ENCODE measurements at regions not wholly inside any gene's neighbourhood (a gene's known extent, or its start where the extent isn't known, plus 50 kb on each side); places are given as distances from the start of the nearest gene placed in this dataset.

DNA sequence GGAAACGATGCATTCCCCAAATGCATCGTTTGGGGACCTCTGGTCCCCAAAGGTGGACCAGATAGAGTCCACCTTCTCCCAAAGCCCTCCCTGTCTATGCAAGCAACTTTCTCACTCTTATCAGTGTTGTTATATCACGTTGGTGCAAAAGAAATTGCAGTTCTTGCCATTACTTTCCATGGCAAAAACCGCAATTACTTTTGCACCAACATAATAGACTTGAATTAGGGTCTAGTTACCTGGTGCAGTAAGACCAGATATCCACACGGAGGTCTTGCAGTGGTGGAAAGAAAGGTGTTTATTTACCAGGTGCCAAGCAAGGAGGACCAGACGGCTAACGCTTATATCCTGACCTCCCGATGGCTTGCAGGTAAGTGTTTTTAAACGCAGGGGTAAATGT lies 129.0 kb downstream of the MIAT start:
- Histone ChIP-seq H3K4me3 (ENCODE audit: low read length) (no peak overlapping the region), H3K9me3 (replicated peaks; ENCODE audit: low read length) (no peaks in the 10 kb centered on the region), H3K4me1 (ENCODE audit: control insufficient read depth, insufficient read depth, low read length) (no peaks in the 10 kb centered on the region), H3K4me2 (ENCODE audit: low read length) (no peak overlapping the region), H3K36me3 (ENCODE audit: insufficient read depth, low read length) (no peaks in the 10 kb centered on the region), H3K27me3 (ENCODE audit: control insufficient read depth, insufficient read depth, low read length) (no peaks in the 10 kb centered on the region), H3K9ac (ENCODE audit: low read depth, low read length) (no peak overlapping the region)

DNA sequence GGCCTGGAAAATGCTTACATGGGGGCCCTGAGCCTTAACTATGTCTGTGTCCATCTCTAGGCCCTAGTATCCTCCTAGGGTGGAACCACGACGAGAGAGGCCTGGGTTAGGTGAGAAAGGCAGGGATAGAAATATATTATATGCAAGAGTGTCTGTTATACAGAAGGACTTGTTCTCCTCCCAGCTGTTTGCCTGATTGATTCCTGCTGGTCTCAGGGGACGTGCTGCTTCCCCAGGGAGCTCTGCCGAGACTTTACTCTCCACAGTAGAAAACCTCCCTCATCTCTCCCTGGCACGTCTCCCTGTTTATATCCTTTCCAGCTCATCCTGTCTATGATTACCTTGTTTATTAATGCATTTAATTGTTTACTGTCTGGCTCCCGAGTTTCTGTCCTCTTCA lies 132.6 kb downstream of the MIAT start:
- H3K9me3 ChIP-seq (replicated peaks; ENCODE audit: low read length): no peaks in the 10 kb centered on the region
- no peak overlapping the region for H3K4me2 ChIP-seq (ENCODE audit: low read length)
- no peaks in the 10 kb centered on the region for H3K36me3 ChIP-seq (ENCODE audit: insufficient read depth, low read length)
- H3K4me1 ChIP-seq (ENCODE audit: control insufficient read depth, insufficient read depth, low read length): no peaks in the 10 kb centered on the region
- no peak overlapping the region for H3K4me3 ChIP-seq (ENCODE audit: low read length)
- H3K9ac ChIP-seq (ENCODE audit: low read depth, low read length): no peak overlapping the region
- no peaks in the 10 kb centered on the region for H3K27me3 ChIP-seq (ENCODE audit: control insufficient read depth, insufficient read depth, low read length)

DNA sequence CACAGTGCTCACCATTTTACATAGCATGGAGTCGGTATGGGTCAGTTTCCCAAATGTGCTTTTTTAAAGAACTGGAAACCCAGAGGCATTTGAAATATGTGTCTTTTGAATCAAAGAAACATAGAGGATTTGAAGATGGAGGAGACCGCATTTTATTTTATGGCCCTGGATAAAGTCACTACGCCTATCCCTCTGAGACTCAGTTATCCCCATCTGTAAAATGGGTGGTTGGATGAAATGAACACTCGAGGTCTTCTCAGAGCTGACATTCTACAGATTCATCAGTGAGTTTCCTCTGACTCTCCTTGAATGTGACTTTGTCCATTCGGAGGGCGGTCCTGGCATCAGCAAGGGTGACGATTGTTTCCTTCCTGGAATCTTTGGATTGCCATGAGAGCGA lies 135.1 kb downstream of the MIAT start:
- H3K9me3 ChIP-seq (replicated peaks; ENCODE audit: low read length): no peaks in the 10 kb centered on the region
- H3K4me2 ChIP-seq (ENCODE audit: low read length): no peak overlapping the region
- H3K27me3 ChIP-seq (ENCODE audit: control insufficient read depth, insufficient read depth, low read length): no peaks in the 10 kb centered on the region
- H3K4me1 ChIP-seq (ENCODE audit: control insufficient read depth, insufficient read depth, low read length): peaks cover 4% of the 10 kb centered on the region
- no peak overlapping the region for H3K4me3 ChIP-seq (ENCODE audit: low read length)
- no peaks in the 10 kb centered on the region for H3K36me3 ChIP-seq (ENCODE audit: insufficient read depth, low read length)
- H3K9ac ChIP-seq (ENCODE audit: low read depth, low read length): no peak overlapping the region

DNA sequence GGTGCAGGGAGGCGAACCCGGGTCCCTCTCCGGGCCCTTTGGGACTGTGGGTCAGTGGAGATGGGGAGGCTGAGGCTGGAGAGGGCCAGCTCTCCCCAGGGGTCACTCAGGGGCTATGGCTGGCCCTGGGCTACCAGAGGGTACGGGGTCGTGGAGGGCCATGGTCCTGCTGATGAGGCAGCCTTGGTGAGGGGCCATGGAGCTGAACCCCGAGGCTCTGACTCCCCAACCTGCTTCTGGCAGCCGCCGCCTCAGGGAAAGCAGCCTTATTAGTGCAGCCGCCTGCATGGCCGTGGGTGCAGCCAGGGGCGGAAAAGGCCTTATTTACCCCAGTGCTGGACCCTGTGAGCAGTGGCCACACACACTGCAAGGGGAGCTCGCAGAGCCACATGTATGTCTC lies 139.4 kb downstream of the MIAT start:
- Histone ChIP-seq H3K4me2 (ENCODE audit: low read length) (no peak overlapping the region), H3K4me1 (ENCODE audit: control insufficient read depth, insufficient read depth, low read length) (peaks cover 6% of the 10 kb centered on the region), H3K36me3 (ENCODE audit: insufficient read depth, low read length) (no peaks in the 10 kb centered on the region), H3K27me3 (ENCODE audit: control insufficient read depth, insufficient read depth, low read length) (no peaks in the 10 kb centered on the region), H3K9ac (ENCODE audit: low read depth, low read length) (no peak overlapping the region), H3K9me3 (replicated peaks; ENCODE audit: low read length) (no peaks in the 10 kb centered on the region), H3K4me3 (ENCODE audit: low read length) (no peak overlapping the region)

DNA sequence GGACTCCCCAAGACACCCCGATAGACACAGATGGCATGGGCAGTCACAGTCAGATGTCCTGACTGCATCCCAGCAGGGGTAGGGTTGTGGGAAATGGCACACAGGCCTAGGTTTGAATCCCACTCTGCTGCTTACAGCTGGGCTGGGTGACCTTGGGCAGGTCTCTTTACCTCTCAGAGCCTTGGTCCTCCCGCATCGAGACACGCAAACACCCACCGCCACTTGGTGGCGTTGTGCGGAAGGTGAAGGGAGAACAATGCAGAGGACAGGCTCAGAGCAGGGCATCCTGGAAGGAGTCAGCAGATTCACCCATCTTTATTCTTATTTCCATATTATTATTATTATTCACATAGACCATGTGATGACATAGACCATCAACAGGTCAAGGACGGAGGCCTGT lies 140.5 kb downstream of the MIAT start:
- Histone ChIP-seq H3K4me2 (ENCODE audit: low read length) (no peak overlapping the region), H3K27me3 (ENCODE audit: control insufficient read depth, insufficient read depth, low read length) (no peaks in the 10 kb centered on the region), H3K4me3 (ENCODE audit: low read length) (no peak overlapping the region), H3K9ac (ENCODE audit: low read depth, low read length) (no peak overlapping the region), H3K9me3 (replicated peaks; ENCODE audit: low read length) (no peaks in the 10 kb centered on the region), H3K4me1 (ENCODE audit: control insufficient read depth, insufficient read depth, low read length) (peaks cover 6% of the 10 kb centered on the region), H3K36me3 (ENCODE audit: insufficient read depth, low read length) (no peaks in the 10 kb centered on the region)

DNA sequence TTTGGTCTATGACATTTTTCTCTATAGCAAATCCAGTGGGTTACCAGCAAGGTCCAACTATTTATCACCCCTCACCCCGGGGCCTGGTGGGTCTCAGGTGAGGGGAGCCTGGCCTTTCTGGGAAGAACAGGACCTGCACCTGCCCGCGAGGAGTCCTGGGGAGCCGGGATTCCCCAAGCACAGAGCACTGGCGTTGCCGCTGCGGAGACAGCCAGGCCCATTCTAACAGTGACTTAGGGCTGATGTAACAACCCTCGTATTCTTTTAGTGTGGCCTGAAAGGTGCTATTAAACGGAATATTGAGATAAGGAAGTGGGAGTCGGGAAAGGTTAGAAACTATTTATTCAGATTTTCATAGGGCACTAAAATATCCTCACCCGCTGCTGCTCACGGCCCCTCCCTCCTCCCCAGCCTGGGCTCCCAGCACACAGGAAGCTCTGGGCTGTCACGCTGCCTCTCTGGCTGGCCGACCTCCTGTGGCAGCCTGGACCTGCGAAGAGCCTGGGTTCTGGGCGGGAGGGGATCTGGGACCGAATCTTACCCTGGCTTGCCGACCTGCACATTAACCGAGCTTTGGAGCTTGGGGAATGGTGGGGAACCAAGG lies 141.2 kb downstream of the MIAT start:
- Histone ChIP-seq H3K27me3 (ENCODE audit: control insufficient read depth, insufficient read depth, low read length) (no peaks in the 10 kb centered on the region), H3K4me1 (ENCODE audit: control insufficient read depth, insufficient read depth, low read length) (peaks cover 6% of the 10 kb centered on the region), H3K4me3 (ENCODE audit: low read length) (no peak overlapping the region), H3K9ac (ENCODE audit: low read depth, low read length) (no peak overlapping the region), H3K4me2 (ENCODE audit: low read length) (no peak overlapping the region), H3K36me3 (ENCODE audit: insufficient read depth, low read length) (no peaks in the 10 kb centered on the region), H3K9me3 (replicated peaks; ENCODE audit: low read length) (no peaks in the 10 kb centered on the region)

DNA sequence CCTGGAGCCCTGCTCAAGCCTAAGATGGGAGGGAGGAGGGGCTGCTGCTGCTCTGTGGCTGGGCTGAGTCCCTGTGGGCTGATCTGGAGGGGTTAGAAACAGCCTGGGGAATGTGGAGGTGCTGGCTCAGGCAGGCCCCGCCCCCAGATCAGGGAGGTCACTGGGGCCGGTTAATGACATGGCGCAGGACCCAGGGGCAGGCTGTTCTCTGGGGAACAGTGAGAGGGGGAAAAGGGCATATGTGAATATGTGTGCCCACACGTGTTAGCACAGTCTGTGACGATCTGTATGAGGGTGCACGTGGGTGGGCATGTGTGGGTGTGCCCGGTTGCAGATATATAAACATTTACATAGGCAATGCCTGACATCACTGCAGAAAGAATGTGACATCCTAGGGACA lies 143.5 kb downstream of the MIAT start:
- Histone ChIP-seq H3K9ac (ENCODE audit: low read depth, low read length) (no peak overlapping the region), H3K4me1 (ENCODE audit: control insufficient read depth, insufficient read depth, low read length) (peaks cover 6% of the 10 kb centered on the region), H3K4me3 (ENCODE audit: low read length) (no peak overlapping the region), H3K9me3 (replicated peaks; ENCODE audit: low read length) (no peaks in the 10 kb centered on the region), H3K36me3 (ENCODE audit: insufficient read depth, low read length) (no peaks in the 10 kb centered on the region), H3K4me2 (ENCODE audit: low read length) (no peak overlapping the region), H3K27me3 (ENCODE audit: control insufficient read depth, insufficient read depth, low read length) (peaks cover 8% of the 10 kb centered on the region)

DNA sequence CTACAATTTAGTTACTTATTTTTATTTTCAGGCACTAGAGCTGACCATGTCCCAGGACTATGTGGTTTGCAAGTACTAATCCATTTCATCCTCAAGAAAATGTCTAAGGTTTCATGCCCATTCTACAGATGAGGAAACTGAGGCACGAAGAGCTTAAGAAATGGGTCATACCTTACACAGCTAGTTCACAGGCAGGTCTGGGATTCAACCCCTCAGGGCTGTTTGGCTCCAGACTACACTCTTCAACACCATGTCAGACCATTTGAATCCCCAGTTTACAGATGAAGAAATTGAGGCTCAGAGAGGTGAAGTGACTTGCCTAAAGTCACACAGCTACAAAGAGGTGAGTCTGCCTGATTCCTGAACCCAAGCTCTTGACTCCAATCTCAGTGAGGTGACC lies 144.1 kb downstream of the MIAT start:
- peaks cover 13% of the 10 kb centered on the region for H3K27me3 ChIP-seq (ENCODE audit: control insufficient read depth, insufficient read depth, low read length)
- H3K9me3 ChIP-seq (replicated peaks; ENCODE audit: low read length): no peaks in the 10 kb centered on the region

DNA sequence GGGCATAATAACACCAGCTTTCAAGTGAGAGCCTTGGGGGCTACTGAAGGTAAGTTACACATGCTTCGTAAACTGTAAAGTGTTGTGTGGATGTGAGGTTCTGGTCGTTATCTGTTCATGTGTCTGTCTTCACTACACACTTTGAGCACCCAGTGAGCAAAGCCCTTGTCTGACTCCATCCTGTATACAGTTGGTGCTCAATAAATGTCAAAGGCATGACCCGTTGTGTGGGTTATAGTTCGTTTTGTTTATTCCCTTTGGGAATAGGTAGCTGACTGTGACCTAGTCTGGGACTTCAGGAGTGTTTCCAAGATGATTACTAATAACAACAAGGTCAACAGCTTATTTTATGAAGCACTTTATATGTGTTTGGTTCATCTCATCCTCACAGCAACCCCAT lies 146.9 kb downstream of the MIAT start:
- H3K9me3 ChIP-seq (replicated peaks; ENCODE audit: low read length): no peaks in the 10 kb centered on the region
- no peak overlapping the region for H3K9ac ChIP-seq (ENCODE audit: low read depth, low read length)
- no peak overlapping the region for H3K4me3 ChIP-seq (ENCODE audit: low read length)
- H3K4me2 ChIP-seq (ENCODE audit: low read length): no peak overlapping the region
- H3K36me3 ChIP-seq (ENCODE audit: insufficient read depth, low read length): no peaks in the 10 kb centered on the region
- H3K27me3 ChIP-seq (ENCODE audit: control insufficient read depth, insufficient read depth, low read length): peaks cover 23% of the 10 kb centered on the region
- peaks cover 3% of the 10 kb centered on the region for H3K4me1 ChIP-seq (ENCODE audit: control insufficient read depth, insufficient read depth, low read length)

More for the DNA sequence above, 144.1 kb downstream of the MIAT start:
- H3K36me3 ChIP-seq (ENCODE audit: insufficient read depth, low read length): no peaks in the 10 kb centered on the region
- H3K4me3 ChIP-seq (ENCODE audit: low read length): no peak overlapping the region
- H3K4me2 ChIP-seq (ENCODE audit: low read length): no peak overlapping the region
- no peak overlapping the region for H3K9ac ChIP-seq (ENCODE audit: low read depth, low read length)
- peaks cover 3% of the 10 kb centered on the region for H3K4me1 ChIP-seq (ENCODE audit: control insufficient read depth, insufficient read depth, low read length)

DNA sequence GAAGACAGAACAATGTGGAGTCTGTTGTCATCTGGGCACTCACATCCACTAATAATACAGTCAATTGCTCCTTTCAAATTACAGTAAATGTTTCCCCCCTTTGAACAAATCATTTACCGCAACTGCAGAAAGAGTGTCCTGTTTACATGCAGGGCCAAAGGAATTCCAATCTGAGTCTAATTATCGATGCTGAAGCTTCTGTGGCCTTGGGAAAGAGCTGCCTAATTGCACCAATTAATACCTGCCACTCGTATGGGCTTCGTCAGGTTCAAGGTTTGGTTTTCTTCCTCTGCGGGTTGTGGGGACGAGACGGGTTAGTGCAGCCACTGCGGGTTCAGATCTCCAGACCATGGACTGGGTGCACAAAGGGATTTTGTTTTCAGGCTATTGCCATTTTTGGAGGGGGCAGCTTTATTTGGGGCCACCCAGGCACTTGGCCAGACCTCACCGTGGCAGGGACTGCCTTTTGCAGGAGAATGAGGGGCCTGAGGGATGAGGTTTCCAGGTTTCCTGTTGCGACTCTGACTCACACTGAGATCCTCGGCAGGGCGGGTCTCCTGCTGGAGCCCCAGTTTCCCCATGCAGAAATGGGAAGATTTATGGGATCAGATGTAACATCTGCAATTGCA lies 147.6 kb downstream of the MIAT start:
- H3K36me3 ChIP-seq (ENCODE audit: insufficient read depth, low read length): no peaks in the 10 kb centered on the region
- no peak overlapping the region for H3K4me2 ChIP-seq (ENCODE audit: low read length)
- H3K9ac ChIP-seq (ENCODE audit: low read depth, low read length): no peak overlapping the region
- H3K4me1 ChIP-seq (ENCODE audit: control insufficient read depth, insufficient read depth, low read length): peaks cover 3% of the 10 kb centered on the region
- H3K9me3 ChIP-seq (replicated peaks; ENCODE audit: low read length): no peaks in the 10 kb centered on the region
- no peak overlapping the region for H3K4me3 ChIP-seq (ENCODE audit: low read length)
- peaks cover 27% of the 10 kb centered on the region for H3K27me3 ChIP-seq (ENCODE audit: control insufficient read depth, insufficient read depth, low read length)

DNA sequence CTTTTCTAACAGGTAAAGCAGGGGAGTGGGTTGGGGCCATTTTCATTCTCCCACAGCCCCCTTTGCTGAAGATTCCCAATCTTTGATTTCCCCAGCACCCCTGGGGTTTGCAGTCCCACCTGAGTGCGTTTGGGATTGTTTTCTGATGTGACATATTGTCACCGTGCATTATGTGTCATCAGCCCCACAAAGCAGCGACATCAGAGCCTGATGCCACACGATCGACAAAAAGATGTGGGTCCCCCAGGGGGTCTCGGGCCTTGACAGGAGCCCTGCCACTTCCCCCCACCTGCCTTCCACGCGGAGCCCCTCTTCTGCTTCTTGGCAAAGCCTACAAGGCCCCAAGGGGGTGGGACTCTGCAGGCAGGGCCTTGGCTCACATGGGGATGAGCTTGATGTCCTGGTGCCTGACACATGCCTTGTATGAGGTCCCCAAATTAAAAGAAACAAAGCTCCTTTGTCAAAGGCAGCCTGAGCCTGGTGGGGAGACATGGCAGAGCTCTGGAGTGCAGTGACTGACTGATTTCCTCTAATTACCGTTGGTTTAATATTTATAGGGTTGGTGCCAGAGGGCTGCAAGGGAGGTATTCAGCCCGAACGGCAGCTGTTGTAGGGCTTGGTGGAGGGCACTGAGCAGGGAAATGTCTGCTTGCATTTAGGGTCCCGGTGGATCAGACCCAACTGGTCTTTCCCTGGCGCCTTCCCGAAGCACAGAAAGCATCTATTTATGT lies 149.2 kb downstream of the MIAT start:
- H3K9me3 ChIP-seq (replicated peaks; ENCODE audit: low read length): no peaks in the 10 kb centered on the region
- no peaks in the 10 kb centered on the region for H3K36me3 ChIP-seq (ENCODE audit: insufficient read depth, low read length)
- H3K4me3 ChIP-seq (ENCODE audit: low read length): no peak overlapping the region
- H3K4me2 ChIP-seq (ENCODE audit: low read length): no peak overlapping the region
- peaks cover 27% of the 10 kb centered on the region for H3K27me3 ChIP-seq (ENCODE audit: control insufficient read depth, insufficient read depth, low read length)
- no peak overlapping the region for H3K9ac ChIP-seq (ENCODE audit: low read depth, low read length)
- H3K4me1 ChIP-seq (ENCODE audit: control insufficient read depth, insufficient read depth, low read length): peaks cover 5% of the 10 kb centered on the region

DNA sequence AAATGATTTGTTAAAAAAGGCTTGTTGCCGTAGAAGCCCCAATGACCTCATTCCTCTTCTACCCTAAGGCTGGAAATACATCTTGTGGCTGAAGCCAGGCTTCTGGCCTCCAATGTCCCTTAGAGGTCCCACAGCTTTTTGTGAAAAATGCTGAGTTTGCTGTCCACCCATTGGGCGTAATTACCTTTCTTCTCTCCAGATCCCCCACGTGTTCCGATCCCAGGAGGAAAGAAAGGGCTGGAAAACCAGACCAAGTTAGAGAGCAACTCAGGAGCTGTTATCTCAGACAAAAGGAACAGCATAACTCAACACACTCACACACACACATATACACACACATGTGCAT lies 154.2 kb downstream of the MIAT start:
- peaks cover 27% of the 10 kb centered on the region for H3K27me3 ChIP-seq (ENCODE audit: control insufficient read depth, insufficient read depth, low read length)

More for the DNA sequence above, 154.2 kb downstream of the MIAT start:
- H3K4me1 ChIP-seq (ENCODE audit: control insufficient read depth, insufficient read depth, low read length): peaks cover 5% of the 10 kb centered on the region
- no peak overlapping the region for H3K4me3 ChIP-seq (ENCODE audit: low read length)
- H3K4me2 ChIP-seq (ENCODE audit: low read length): no peak overlapping the region
- no peak overlapping the region for H3K9ac ChIP-seq (ENCODE audit: low read depth, low read length)
- no peaks in the 10 kb centered on the region for H3K9me3 ChIP-seq (replicated peaks; ENCODE audit: low read length)
- no peaks in the 10 kb centered on the region for H3K36me3 ChIP-seq (ENCODE audit: insufficient read depth, low read length)

All from skeletal muscle satellite cell (primary cell).